CD4-positive, alpha-beta T cell (primary cell): ENCODE measurements at regions not wholly inside any gene's neighbourhood (a gene's known extent, or its start where the extent isn't known, plus 50 kb on each side); places are given as distances from the start of the nearest gene placed in this dataset.

Source experiments
- ATAC-seq: fragments of 200-7000 bp; cut with Tn5 transposase; one replicate; pipeline ENCODE4 v1.10.0; 2022; ENCODE audit warnings: mild to moderate bottlenecking; ENCODE audit not compliant: poor library complexity
- CTCF ChIA-PET: fragments of 350-600 bp; sonication (Branson Sonifier 250); formaldehyde crosslinking; loops from one replicate; lab custom pipeline; 2021; ENCODE audit warnings: antibody characterized with exemption, inconsistent platforms; lab: Charles Lee
- POLR2A ChIA-PET: fragments of 350-600 bp; sonication (Branson Sonifier 250); formaldehyde crosslinking; loops from one replicate; lab custom pipeline; 2021; ENCODE audit warnings: antibody characterized with exemption, inconsistent platforms; lab: Charles Lee
- DNase-seq, 14 experiments: peaks; one replicate each; pipeline ENCODE4 v3.0.0-alpha.2; 2013 to 2020; ENCODE audit warnings: mixed read lengths in 2 of 14
- H3K27ac ChIP-seq, 2 donors: one replicate each; pipeline versions ENCODE4 v1.5.1 to v1.7.0; 2013; ENCODE audit warnings: low read length in 2 of 2, low read depth in 1 of 2, mild to moderate bottlenecking in 1 of 2
- H3K27me3 ChIP-seq, 2 experiments: 1 replicate in 1 of 2; 2 replicates in 1 of 2; pipeline versions ENCODE4 v1.6.1 to v1.7.0; 2013; ENCODE audit warnings: low read length in 2 of 2, control low read depth in 1 of 2, mild to moderate bottlenecking in 1 of 2, moderate library complexity in 1 of 2; ENCODE audit not compliant: insufficient read depth in 2 of 2, control insufficient read depth in 1 of 2
- H3K36me3 ChIP-seq: one replicate; pipeline ENCODE4 v1.6.1; 2013; ENCODE audit warnings: low read length, control low read depth; ENCODE audit not compliant: insufficient read depth
- H3K4me1 ChIP-seq: one replicate; pipeline ENCODE4 v1.6.1; 2013; ENCODE audit warnings: low read length, control low read depth; ENCODE audit not compliant: insufficient read depth
- H3K4me3 ChIP-seq: one replicate; pipeline ENCODE4 v1.5.1; 2013; ENCODE audit warnings: mild to moderate bottlenecking, low read length, moderate library complexity
- H3K9me3 ChIP-seq, 2 experiments: 1 replicate in 1 of 2; 2 replicates in 1 of 2; pipeline versions ENCODE4 v1.6.1 to v1.7.0; 2013; ENCODE audit warnings: low read length in 2 of 2, mild to moderate bottlenecking in 2 of 2, control low read depth in 1 of 2, moderate library complexity in 1 of 2; ENCODE audit not compliant: control insufficient read depth in 1 of 2, insufficient read depth in 1 of 2
- H3K27ac Mint-ChIP-seq: one replicate; pipeline ENCODE4 v1.8.0; 2020; ENCODE audit warnings: mixed read lengths
- H3K27me3 Mint-ChIP-seq: one replicate; pipeline ENCODE4 v1.8.0; 2021; ENCODE audit warnings: mixed read lengths
- H3K36me3 Mint-ChIP-seq: one replicate; pipeline ENCODE4 v1.8.0; 2021; ENCODE audit warnings: low read depth, mixed read lengths
- H3K4me1 Mint-ChIP-seq: one replicate; pipeline ENCODE4 v1.8.0; 2021; ENCODE audit warnings: low read depth, mixed read lengths
- H3K4me3 Mint-ChIP-seq: one replicate; pipeline ENCODE4 v1.8.0; 2020; ENCODE audit warnings: mild to moderate bottlenecking, mixed read lengths
- H3K9me3 Mint-ChIP-seq: one replicate; pipeline ENCODE4 v1.8.0; 2020; ENCODE audit warnings: mixed read lengths
- intact Hi-C, 2 experiments: fragments of 100-400 bp; cut with DNase I in 1 of 2; cut with micrococcal nuclease in 1 of 2; formaldehyde crosslinking; loops; one replicate each; pipeline versions ENCODE4 v1.15.1 to v1.9.0; 2023 to 2025; cut with DNase I, micrococcal nuclease
- TF ChIP-seq, protein P1 (sequence below): fragments of 200-600 bp; IDR thresholded peaks from one replicate; pipeline ENCODE4 v1.8.0; 2022; ENCODE audit warnings: antibody characterized with exemption, mild to moderate bottlenecking

DNA sequence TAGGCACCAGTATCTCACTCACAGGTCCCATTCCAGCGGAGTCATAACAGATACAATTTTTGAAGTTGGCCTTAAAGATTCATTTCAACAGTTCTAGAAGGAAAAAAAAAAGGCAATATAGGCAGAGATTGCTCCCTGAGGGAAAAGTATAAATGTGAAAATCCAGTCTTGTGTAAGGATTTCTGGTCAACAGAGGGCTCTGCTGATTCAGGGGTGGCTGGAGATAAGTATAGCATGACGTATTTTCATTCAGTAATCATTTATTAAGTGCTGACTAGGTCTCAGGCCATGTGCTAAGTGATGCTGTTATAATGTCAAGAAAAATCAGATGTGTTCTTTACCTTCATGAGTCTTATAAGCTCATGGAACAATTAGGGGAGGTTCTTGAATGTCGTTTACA, 377.3 kb upstream of the MEF2C start:
- no peak overlapping the region for H3K4me3 Mint-ChIP-seq
- TF ChIP-seq, protein P1, sequence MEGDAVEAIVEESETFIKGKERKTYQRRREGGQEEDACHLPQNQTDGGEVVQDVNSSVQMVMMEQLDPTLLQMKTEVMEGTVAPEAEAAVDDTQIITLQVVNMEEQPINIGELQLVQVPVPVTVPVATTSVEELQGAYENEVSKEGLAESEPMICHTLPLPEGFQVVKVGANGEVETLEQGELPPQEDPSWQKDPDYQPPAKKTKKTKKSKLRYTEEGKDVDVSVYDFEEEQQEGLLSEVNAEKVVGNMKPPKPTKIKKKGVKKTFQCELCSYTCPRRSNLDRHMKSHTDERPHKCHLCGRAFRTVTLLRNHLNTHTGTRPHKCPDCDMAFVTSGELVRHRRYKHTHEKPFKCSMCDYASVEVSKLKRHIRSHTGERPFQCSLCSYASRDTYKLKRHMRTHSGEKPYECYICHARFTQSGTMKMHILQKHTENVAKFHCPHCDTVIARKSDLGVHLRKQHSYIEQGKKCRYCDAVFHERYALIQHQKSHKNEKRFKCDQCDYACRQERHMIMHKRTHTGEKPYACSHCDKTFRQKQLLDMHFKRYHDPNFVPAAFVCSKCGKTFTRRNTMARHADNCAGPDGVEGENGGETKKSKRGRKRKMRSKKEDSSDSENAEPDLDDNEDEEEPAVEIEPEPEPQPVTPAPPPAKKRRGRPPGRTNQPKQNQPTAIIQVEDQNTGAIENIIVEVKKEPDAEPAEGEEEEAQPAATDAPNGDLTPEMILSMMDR, result no peak
- Histone ChIP-seq H3K27ac (no peak overlapping the region), H3K4me3 (no peak overlapping the region), H3K9me3 (no peaks in the 10 kb centered on the region), H3K4me1 (no peaks in the 10 kb centered on the region), H3K36me3 (no peaks in the 10 kb centered on the region), H3K27me3 (no peaks in the 10 kb centered on the region)
- CTCF ChIA-PET, result no interaction called here
- DNase-seq, result no peak
- no peaks in the 10 kb centered on the region for H3K27me3 Mint-ChIP-seq
- POLR2A ChIA-PET, result no interaction called here
- H3K27ac Mint-ChIP-seq, result no peak overlapping the region
- no peaks in the 10 kb centered on the region for H3K36me3 Mint-ChIP-seq
- intact Hi-C loops, result no loop called here
- no peak for ATAC-seq
- no peaks in the 10 kb centered on the region for H3K4me1 Mint-ChIP-seq
- no peaks in the 10 kb centered on the region for H3K9me3 Mint-ChIP-seq

DNA sequence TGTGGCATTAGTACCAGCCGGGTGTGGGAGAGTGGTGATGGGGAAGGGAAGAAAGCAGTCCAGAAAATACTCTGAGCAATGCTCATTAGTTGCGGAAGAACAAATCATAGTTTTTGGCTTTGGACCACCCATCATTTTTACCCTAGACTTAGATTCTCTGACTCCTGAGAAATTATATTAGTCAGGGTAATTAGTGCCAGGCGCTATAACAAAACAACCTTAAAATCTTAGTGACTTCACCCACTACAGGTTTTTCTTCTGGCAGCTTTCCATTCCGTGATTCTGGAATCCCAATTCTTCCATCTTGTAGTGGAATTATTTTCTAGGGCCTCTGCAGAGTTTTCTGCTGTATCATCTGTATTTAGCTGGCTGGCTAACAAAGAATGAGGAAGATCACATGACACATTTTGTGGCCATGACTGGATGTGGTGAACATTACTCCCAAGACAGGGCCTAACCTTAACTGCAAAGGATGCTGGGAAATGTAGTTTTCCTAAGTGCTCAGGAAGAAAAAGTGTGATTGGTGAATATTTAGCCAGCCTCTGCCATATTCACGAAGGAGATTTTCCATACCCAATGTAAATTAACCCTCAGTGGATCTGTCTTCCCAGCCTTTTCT, 373.0 kb upstream of the MEF2C start:
- ATAC-seq, result no peak
- no peaks in the 10 kb centered on the region for H3K27me3 ChIP-seq
- intact Hi-C loops, result no loop called here
- Mint-ChIP-seq H3K4me1 (no peaks in the 10 kb centered on the region), H3K4me3 (no peak overlapping the region), H3K27me3 (no peaks in the 10 kb centered on the region), H3K36me3 (no peaks in the 10 kb centered on the region), H3K9me3 (no peaks in the 10 kb centered on the region), H3K27ac (no peak overlapping the region)
- TF ChIP-seq, protein P1, result no peak
- ChIA-PET POLR2A (no interaction called here), CTCF (no interaction called here)
- no peak overlapping the region for H3K27ac ChIP-seq
- no peaks in the 10 kb centered on the region for H3K9me3 ChIP-seq
- peak in 2 of 14 experiments; percentile 4 to 10 for DNase-seq
- no peaks in the 10 kb centered on the region for H3K4me1 ChIP-seq
- no peak overlapping the region for H3K4me3 ChIP-seq
- no peaks in the 10 kb centered on the region for H3K36me3 ChIP-seq

DNA sequence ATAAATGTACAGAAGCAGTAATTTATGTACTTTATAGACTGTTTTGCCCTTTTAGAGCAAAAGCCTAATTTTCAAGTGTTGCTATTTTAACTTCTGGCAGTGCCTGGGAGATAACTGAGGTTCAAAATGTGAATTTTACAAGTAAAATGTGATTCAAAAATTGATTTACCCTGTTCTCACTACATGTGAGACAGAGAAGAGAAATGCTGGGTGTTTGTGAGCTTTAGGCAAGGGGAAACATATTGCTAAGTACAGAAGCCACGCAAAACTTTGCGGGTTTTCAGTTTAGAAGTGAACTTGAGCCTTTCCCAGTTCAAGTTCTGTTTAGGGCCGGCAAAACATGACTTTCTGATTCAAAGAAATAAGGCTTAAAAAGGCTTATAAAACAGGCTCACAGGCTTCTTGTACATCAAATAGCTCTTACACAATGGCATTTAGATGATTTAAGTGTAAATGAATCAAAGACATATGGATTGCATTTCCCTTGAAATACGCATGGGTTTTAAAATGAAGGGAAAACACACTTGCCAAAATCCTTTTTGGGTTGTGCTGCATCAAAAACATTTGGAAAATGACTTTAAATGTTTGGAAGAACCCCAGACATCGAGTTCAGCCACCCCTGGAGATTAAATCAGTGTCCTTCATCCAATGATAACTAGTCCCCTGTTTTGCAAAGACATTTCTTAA, 370.8 kb upstream of the MEF2C start:
- H3K4me3 Mint-ChIP-seq, result no peak overlapping the region
- intact Hi-C loops, result no loop called here
- Histone ChIP-seq H3K9me3 (no peaks in the 10 kb centered on the region), H3K4me1 (no peaks in the 10 kb centered on the region), H3K36me3 (no peaks in the 10 kb centered on the region), H3K27me3 (no peaks in the 10 kb centered on the region), H3K27ac (no peak overlapping the region), H3K4me3 (no peak overlapping the region)
- H3K36me3 Mint-ChIP-seq, result no peaks in the 10 kb centered on the region
- ATAC-seq (no peak), DNase-seq (no peak)
- no peaks in the 10 kb centered on the region for H3K9me3 Mint-ChIP-seq
- ChIA-PET CTCF (no interaction called here), POLR2A (no interaction called here)
- no peak overlapping the region for H3K27ac Mint-ChIP-seq
- H3K27me3 Mint-ChIP-seq, result no peaks in the 10 kb centered on the region
- TF ChIP-seq, protein P1, result no peak
- H3K4me1 Mint-ChIP-seq, result no peaks in the 10 kb centered on the region
